H1 (cell line): ENCODE measurements at regions not wholly inside any gene's neighbourhood (a gene's known extent, or its start where the extent isn't known, plus 50 kb on each side); places are given as distances from the start of the nearest gene placed in this dataset.

Experiments
- CTCF ChIA-PET: fragments of 300-600 bp; sonication (Branson Sonifier 250); formaldehyde crosslinking; loops from one replicate; lab custom pipeline; 2021; ENCODE audit not compliant: partially characterized antibody; lab: Charles Lee
- POLR2A ChIA-PET: fragments of 300-600 bp; sonication (Branson Sonifier 250); formaldehyde crosslinking; loops from one replicate; lab custom pipeline; 2021; ENCODE audit warnings: inconsistent platforms; ENCODE audit not compliant: partially characterized antibody; lab: Charles Lee
- DNase-seq, 2 experiments: peaks; one replicate each; pipeline versions ENCODE4 v3.0.0 to v3.0.0-alpha.2; 2010 to 2022; ENCODE audit warnings: low spot score in 2 of 2, low read depth in 1 of 2, mixed read lengths in 1 of 2
- FAIRE-seq: peaks from 2 replicates; lab custom pipeline; 2011; peaks lifted over from hg19 to GRCh38; lab: Jason Lieb, UNC
- H2AFZ ChIP-seq: 2 replicates; pipeline ENCODE4 v1.8.1; 2012; ENCODE audit warnings: low read length, inconsistent platforms
- H2AK5ac ChIP-seq: 2 replicates; pipeline ENCODE4 v1.6.1; 2013; ENCODE audit warnings: low read depth, low read length
- H2BK120ac ChIP-seq: replicated peaks from 2 replicates; pipeline ENCODE3; 2013; ENCODE audit warnings: low read depth, low read length, inconsistent platforms
- H2BK12ac ChIP-seq: 2 replicates; pipeline ENCODE4 v1.6.1; 2013; ENCODE audit warnings: low read depth, low read length
- H2BK15ac ChIP-seq: 2 replicates; pipeline ENCODE4 v1.6.1; 2013; ENCODE audit warnings: low read length
- H2BK20ac ChIP-seq: 2 replicates; pipeline ENCODE4 v1.6.1; 2013; ENCODE audit warnings: low read length
- H2BK5ac ChIP-seq: 2 replicates; pipeline ENCODE4 v1.6.1; 2013; ENCODE audit warnings: low read depth, low read length
- H3K14ac ChIP-seq: 2 replicates; pipeline ENCODE4 v1.6.1; 2013; ENCODE audit warnings: inconsistent platforms; ENCODE audit not compliant: insufficient read length
- H3K18ac ChIP-seq: 2 replicates; pipeline ENCODE4 v1.6.1; 2013; ENCODE audit warnings: low read length; ENCODE audit errors: extremely low read depth
- H3K23ac ChIP-seq: 2 replicates; pipeline ENCODE4 v1.6.1; 2013; ENCODE audit warnings: inconsistent platforms; ENCODE audit not compliant: insufficient read length
- H3K23me2 ChIP-seq: 2 replicates; pipeline ENCODE4 v1.6.1; 2013; ENCODE audit warnings: low read depth, low read length
- H3K27ac ChIP-seq: 2 replicates; pipeline ENCODE4 v1.6.1; 2011; ENCODE audit warnings: low read depth, low read length, inconsistent platforms
- H3K27me3 ChIP-seq, 4 experiments: replicated peaks in 1 of 4; 1 replicate in 1 of 4; 2 replicates in 3 of 4; pipeline versions ENCODE4 v1.6.1 to v1.8.1; 2011 to 2013; ENCODE audit warnings: low read length in 3 of 4, mild to moderate bottlenecking in 3 of 4, inconsistent platforms in 2 of 4, mixed read lengths in 2 of 4, moderate library complexity in 1 of 4; ENCODE audit not compliant: control insufficient read depth in 3 of 4, insufficient read depth in 3 of 4; ENCODE audit errors: extremely low read depth in 1 of 4
- H3K36me3 ChIP-seq, 4 experiments: 2 replicates each; pipeline versions ENCODE4 v1.6.1 to v1.8.1; 2011 to 2013; ENCODE audit warnings: mild to moderate bottlenecking in 4 of 4, low read length in 3 of 4, moderate library complexity in 2 of 4, control low read depth in 1 of 4, inconsistent platforms in 1 of 4; ENCODE audit not compliant: insufficient read depth in 4 of 4, control insufficient read depth in 2 of 4
- H3K4ac ChIP-seq: replicated peaks from 2 replicates; pipeline ENCODE3; 2013; ENCODE audit warnings: low read length, low read depth, mixed read lengths, inconsistent platforms; ENCODE audit not compliant: insufficient read length
- H3K4me1 ChIP-seq, 4 experiments: replicated peaks in 1 of 4; 1 replicate in 1 of 4; 2 replicates in 3 of 4; pipeline versions ENCODE4 v1.6.1 to v1.8.1; 2011 to 2013; ENCODE audit warnings: low read length in 3 of 4, inconsistent platforms in 2 of 4, mixed read lengths in 1 of 4; ENCODE audit not compliant: insufficient read depth in 4 of 4, control insufficient read depth in 3 of 4
- H3K4me2 ChIP-seq, 2 experiments: 2 replicates each; pipeline versions ENCODE4 v1.6.1 to v1.8.1; 2011 to 2013; ENCODE audit warnings: low read depth in 2 of 2, low read length in 2 of 2, control low read depth in 1 of 2, inconsistent platforms in 1 of 2, mild to moderate bottlenecking in 1 of 2; ENCODE audit not compliant: insufficient read depth in 1 of 2
- H3K4me3 ChIP-seq, 4 experiments: fragments of 200-600, 300-600 bp in 1 of 4; sonication (generic), shearing (Covaris generic), sonication (Bioruptor Twin) in 1 of 4; 2 replicates each; pipeline versions ENCODE4 v1.5.1 to v1.8.1; 2011 to 2016; ENCODE audit warnings: low read length in 4 of 4, low read depth in 3 of 4, control low read depth in 2 of 4, inconsistent platforms in 2 of 4, mild to moderate bottlenecking in 2 of 4, mixed read lengths in 1 of 4, moderate library complexity in 1 of 4; ENCODE audit not compliant: insufficient read depth in 2 of 4; ENCODE audit errors: extremely low read depth in 1 of 4
- H3K56ac ChIP-seq: replicated peaks from 2 replicates; pipeline ENCODE3; 2013; ENCODE audit warnings: low read depth, mild to moderate bottlenecking, mixed read lengths, low read length, inconsistent platforms; ENCODE audit not compliant: insufficient read length
- H3K79me1 ChIP-seq: 2 replicates; pipeline ENCODE4 v1.6.1; 2013; ENCODE audit warnings: low read depth, low read length, control low read depth
- H3K79me2 ChIP-seq, 2 experiments: 2 replicates each; pipeline versions ENCODE4 v1.6.1 to v1.8.1; 2012 to 2013; ENCODE audit warnings: low read length in 2 of 2, mild to moderate bottlenecking in 2 of 2, inconsistent platforms in 1 of 2; ENCODE audit not compliant: insufficient read depth in 2 of 2, control insufficient read depth in 1 of 2
- H3K9ac ChIP-seq, 4 experiments: replicated peaks in 1 of 4; 1 replicate in 1 of 4; 2 replicates in 3 of 4; pipeline versions ENCODE4 v1.6.1 to v1.8.1; 2011 to 2013; ENCODE audit warnings: low read depth in 3 of 4, low read length in 3 of 4, control low read depth in 2 of 4, mild to moderate bottlenecking in 2 of 4, moderate library complexity in 2 of 4, inconsistent platforms in 1 of 4; ENCODE audit errors: extremely low read depth in 1 of 4
- H3K9me3 ChIP-seq, 2 experiments: 2 replicates each; pipeline versions ENCODE4 v1.6.1 to v1.8.1; 2012 to 2013; ENCODE audit warnings: mild to moderate bottlenecking in 2 of 2, moderate library complexity in 2 of 2, control low read depth in 1 of 2, inconsistent platforms in 1 of 2, low read depth in 1 of 2, low read length in 1 of 2, mixed read lengths in 1 of 2; ENCODE audit not compliant: insufficient read depth in 2 of 2
- H4K20me1 ChIP-seq, 2 experiments: replicated peaks in 1 of 2; 2 replicates each; pipeline versions ENCODE3 to v1.8.1; 2011 to 2013; ENCODE audit warnings: inconsistent platforms in 2 of 2, low read length in 2 of 2, mild to moderate bottlenecking in 1 of 2; ENCODE audit not compliant: insufficient read depth in 2 of 2, control insufficient read depth in 1 of 2
- H4K5ac ChIP-seq: 2 replicates; pipeline ENCODE4 v1.6.1; 2013; ENCODE audit warnings: low read length, low read depth, mixed read lengths, inconsistent platforms; ENCODE audit not compliant: insufficient read length
- H4K8ac ChIP-seq: 2 replicates; pipeline ENCODE4 v1.8.0; 2013; ENCODE audit warnings: mild to moderate bottlenecking, moderate library complexity, low read length, inconsistent platforms; ENCODE audit not compliant: insufficient read depth; ENCODE audit errors: extremely low read depth
- H4K91ac ChIP-seq: replicated peaks from 2 replicates; pipeline ENCODE3; 2013; ENCODE audit warnings: low read length, mixed read lengths, inconsistent platforms; ENCODE audit not compliant: insufficient read length
- BCL11A ChIP-seq, 2 experiments: IDR thresholded peaks; one replicate each; pipeline ENCODE4 v1.6.1; 2011; ENCODE audit warnings: low read depth in 2 of 2, low read length in 2 of 2, mild to moderate bottlenecking in 2 of 2
- CHD2 ChIP-seq: IDR thresholded peaks from 2 replicates; pipeline ENCODE4 v1.6.1; 2012; ENCODE audit warnings: low read length, improper control_type of control experiment
- E2F6 ChIP-seq: IDR thresholded peaks from 2 replicates; pipeline ENCODE4 v1.6.1; 2012; ENCODE audit warnings: inconsistent platforms
- FOSL1 ChIP-seq: IDR thresholded peaks from 2 replicates; pipeline ENCODE4 v1.6.1; 2011; ENCODE audit warnings: mild to moderate bottlenecking, low read depth, low read length, moderate library complexity; ENCODE audit not compliant: insufficient read depth
- PHF8 ChIP-seq: fragments of 200-600 bp; sonication (generic); conservative IDR thresholded peaks from 2 replicates; pipeline ENCODE4 v1.7.1; 2012; ENCODE audit warnings: low read depth, mild to moderate bottlenecking, inconsistent platforms, low read length, moderate library complexity
- RAD21 ChIP-seq, 2 experiments: IDR thresholded peaks in 1 of 2; conservative IDR thresholded peaks in 1 of 2; 2 replicates each; pipeline ENCODE4 v1.6.1; 2011; ENCODE audit warnings: low read depth in 2 of 2, low read length in 2 of 2, improper control_type of control experiment in 1 of 2, inconsistent platforms in 1 of 2, mild to moderate bottlenecking in 1 of 2, moderate library complexity in 1 of 2
- RBBP5 ChIP-seq: IDR thresholded peaks from 2 replicates; pipeline ENCODE4 v1.7.1; 2012; ENCODE audit warnings: low read depth, mild to moderate bottlenecking, inconsistent platforms, low read length, moderate library complexity, borderline replicate concordance
- RNF2 ChIP-seq: fragments of 200-900, 300-1000 bp; sonication (generic); IDR thresholded peaks from 2 replicates; pipeline ENCODE4 v1.7.1; 2016; ENCODE audit warnings: borderline replicate concordance, low read depth, mild to moderate bottlenecking, antibody characterized with exemption, low read length; ENCODE audit not compliant: poor library complexity, severe bottlenecking; ENCODE audit errors: missing control alignments
- SAP30 ChIP-seq: fragments of 300-600 bp; sonication (generic); IDR thresholded peaks from 2 replicates; pipeline ENCODE4 v1.7.1; 2012; ENCODE audit warnings: low read length, moderate library complexity, mild to moderate bottlenecking, inconsistent platforms; ENCODE audit not compliant: insufficient read depth, insufficient replicate concordance
- TBP ChIP-seq: IDR thresholded peaks from 2 replicates; pipeline ENCODE4 v1.6.1; 2011; ENCODE audit warnings: low read depth, low read length, improper control_type of control experiment
- TCF12 ChIP-seq: IDR thresholded peaks from 2 replicates; pipeline ENCODE4 v1.6.1; 2011; ENCODE audit warnings: low read depth, mild to moderate bottlenecking, low read length
- WGBS, 2 experiments: shearing (Covaris generic) in 1 of 2; methylation state at CpG; one replicate each; pipeline versions ENCODE4 v1.1.6 to v1.1.7; 2013 to 2015; ENCODE audit warnings: low lambda C conversion rate in 2 of 2, mixed read lengths in 2 of 2, inconsistent platforms in 1 of 2, low coverage in 1 of 2, missing lambda C conversion rate in 1 of 2; ENCODE audit not compliant: insufficient replicate concordance in 2 of 2, insufficient coverage in 1 of 2, insufficient read length in 1 of 2; ENCODE audit errors: extremely low coverage in 1 of 2, missing lambda C conversion rate in 1 of 2; 5-methylcytosine and 5-hydroxymethylcytosine counted together
- TF ChIP-seq, protein P1 (sequence below): IDR thresholded peaks from 2 replicates; pipeline ENCODE4 v1.6.1; 2011; ENCODE audit warnings: low read depth, mild to moderate bottlenecking, low read length; ENCODE audit not compliant: insufficient read depth

GRCh38 chr11:98600103-98600502, 420.6 kb upstream of the CNTN5 start:
- H2BK15ac ChIP-seq: no peak overlapping the region
- no peak overlapping the region for H3K56ac ChIP-seq
- H3K4me1 ChIP-seq: no peaks in the 10 kb centered on the region
- H3K27ac ChIP-seq: no peak overlapping the region
- no peak for FAIRE-seq
- H3K18ac ChIP-seq: no peak overlapping the region
- H4K91ac ChIP-seq: no peak overlapping the region
- no peak overlapping the region for H4K5ac ChIP-seq
- H3K4ac ChIP-seq: no peak overlapping the region
- H2BK20ac ChIP-seq: no peak overlapping the region
- H3K23me2 ChIP-seq: no peaks in the 10 kb centered on the region
- no peak overlapping the region for H3K23ac ChIP-seq
- H3K4me2 ChIP-seq: no peak overlapping the region
- POLR2A ChIA-PET: no interaction called here
- no peaks in the 10 kb centered on the region for H3K36me3 ChIP-seq
- H3K27me3 ChIP-seq: peaks cover 0 to 1% (median 0%) of the 10 kb centered on the region in 4 experiments; a peak in 1 of 7 replicates
- no peak overlapping the region for H2BK120ac ChIP-seq
- H4K8ac ChIP-seq: no peak overlapping the region; the same call in 1 of the 2 replicates
- H3K79me1 ChIP-seq: no peaks in the 10 kb centered on the region
- no peak for DNase-seq
- H3K4me3 ChIP-seq: no peak overlapping the region
- H2BK12ac ChIP-seq: no peak overlapping the region
- CTCF ChIA-PET: no interaction called here
- H4K20me1 ChIP-seq: no peaks in the 10 kb centered on the region
- H2AK5ac ChIP-seq: no peak overlapping the region
- WGBS, 2 experiments: 94% methylated on average over 2 of the region's 3 CpGs; no CpG with 5 or more reads in 1 of the 2 experiments
- H3K79me2 ChIP-seq: no peaks in the 10 kb centered on the region
- no peak overlapping the region for H3K9ac ChIP-seq
- no peaks in the 10 kb centered on the region for H3K9me3 ChIP-seq
- H2AFZ ChIP-seq: peak overlapping the region; percentile 78
- no peak overlapping the region for H3K14ac ChIP-seq
- no peak overlapping the region for H2BK5ac ChIP-seq
- TF ChIP-seq BCL11A (IDR thresholded peaks at IDR 0.05; ENCODE audit: low read depth in 2 of 2, low read length in 2 of 2) (no peak), FOSL1 (no peak), RBBP5 (no peak), E2F6 (no peak), TBP (no peak), CHD2 (no peak), SAP30 (no peak), TCF12 (no peak), PHF8 (no peak), RNF2 (no peak), RAD21 (IDR thresholded peaks at IDR 0.05 in 1 of 2, conservative IDR thresholded peaks at IDR 0.05 in 1 of 2; ENCODE audit: low read depth in 2 of 2, low read length in 2 of 2) (no peak)
- TF ChIP-seq, protein P1, sequence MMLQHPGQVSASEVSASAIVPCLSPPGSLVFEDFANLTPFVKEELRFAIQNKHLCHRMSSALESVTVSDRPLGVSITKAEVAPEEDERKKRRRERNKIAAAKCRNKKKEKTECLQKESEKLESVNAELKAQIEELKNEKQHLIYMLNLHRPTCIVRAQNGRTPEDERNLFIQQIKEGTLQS: no peak
